K562 (cell line): ENCODE measurements at regions not wholly inside any gene's neighbourhood (a gene's known extent, or its start where the extent isn't known, plus 50 kb on each side); places are given as distances from the start of the nearest gene placed in this dataset.

Source experiments
- ATAC-seq: fragments of 200-7000 bp; cut with Tn5 transposase; 3 replicates; pipeline ENCODE4 v1.9.1; 2020; ENCODE audit warnings: moderate library complexity
- BruUV-seq: library from RNA; stranded (reverse); fragments of 400-500 nt; replicated peaks from 2 replicates; lab custom pipeline; 2021; lab: Mats Ljungman, UMichigan
- CTCF ChIA-PET: fragments of 300-600 bp; formaldehyde crosslinking; extraction: SDS; loops from one replicate; lab custom pipeline; 2021; ENCODE audit warnings: low intra/inter-chr PET ratio; lab: Yijun Ruan, JAX
- POLR2A ChIA-PET: fragments of 300-600, 350-650 bp; sonication (Branson Sonifier 250); formaldehyde crosslinking; extraction: SDS; loops from one replicate; lab custom pipeline; 2021; ENCODE audit warnings: antibody characterized with exemption, inconsistent platforms; lab: Yijun Ruan, JAX
- DNase-seq, 4 experiments: peaks; one replicate each; pipeline versions ENCODE4 v3.0.0 to v3.0.0-alpha.2; 2011 to 2018; ENCODE audit warnings: low spot score in 3 of 4, mixed read lengths in 3 of 4; ENCODE audit errors: extremely low read depth in 1 of 4
- FAIRE-seq: peaks from 2 replicates; lab custom pipeline; 2011; peaks lifted over from hg19 to GRCh38; lab: Jason Lieb, UNC
- H2AFZ ChIP-seq: 2 replicates; pipeline ENCODE4 v1.6.0; 2011; ENCODE audit warnings: low read depth, low read length, control low read depth, inconsistent platforms
- H3K27ac ChIP-seq: fragments of 200-600 bp; 3 replicates; pipeline ENCODE4 v1.8.0; 2011; ENCODE audit warnings: low read depth, mild to moderate bottlenecking, control low read depth, inconsistent platforms, low read length, moderate library complexity, mixed read lengths; ENCODE audit errors: extremely low read depth
- H3K27me3 ChIP-seq, 2 experiments: fragments of 300-600 bp in 1 of 2; 2 replicates in 1 of 2; 3 replicates in 1 of 2; pipeline versions ENCODE4 v1.6.0 to v1.8.0; 2011; ENCODE audit warnings: inconsistent platforms in 2 of 2, low read length in 2 of 2, mild to moderate bottlenecking in 1 of 2, mixed read lengths in 1 of 2, moderate library complexity in 1 of 2; ENCODE audit not compliant: control insufficient read depth in 2 of 2, insufficient read depth in 2 of 2
- H3K36me3 ChIP-seq: fragments of 300-600 bp; 3 replicates; pipeline ENCODE4 v1.8.0; 2011; ENCODE audit warnings: mild to moderate bottlenecking, low read length, inconsistent platforms; ENCODE audit not compliant: control insufficient read depth, insufficient read depth
- H3K4me1 ChIP-seq, 2 experiments: fragments of 200-600 bp in 1 of 2; replicated peaks in 1 of 2; 2 replicates in 1 of 2; 3 replicates in 1 of 2; pipeline versions ENCODE4 v1.5.1 to v1.8.0; 2011; ENCODE audit warnings: inconsistent platforms in 2 of 2, low read length in 2 of 2, mild to moderate bottlenecking in 1 of 2, mixed read lengths in 1 of 2, moderate library complexity in 1 of 2; ENCODE audit not compliant: control insufficient read depth in 2 of 2, insufficient read depth in 2 of 2
- H3K4me2 ChIP-seq: 2 replicates; pipeline ENCODE4 v1.6.1; 2011; ENCODE audit warnings: low read length, control low read depth, inconsistent platforms, mixed read lengths; ENCODE audit not compliant: insufficient read depth
- H3K4me3 ChIP-seq: fragments of 200-600 bp; sonication (generic), shearing (Covaris generic); 2 replicates; pipeline ENCODE4 v1.5.1; 2016; ENCODE audit warnings: control low read depth, inconsistent platforms
- H3K79me2 ChIP-seq: fragments of 200-600 bp; 3 replicates; pipeline ENCODE4 v1.8.0; 2011; ENCODE audit warnings: low read length, inconsistent platforms; ENCODE audit not compliant: control insufficient read depth, insufficient read depth
- H3K9ac ChIP-seq, 2 experiments: 2 replicates each; pipeline versions ENCODE4 v1.6.0 to v1.6.1; 2011; ENCODE audit warnings: low read depth in 2 of 2, low read length in 2 of 2, control low read depth in 1 of 2, inconsistent platforms in 1 of 2, mild to moderate bottlenecking in 1 of 2, mixed read lengths in 1 of 2; ENCODE audit not compliant: insufficient read depth in 1 of 2
- H3K9me1 ChIP-seq: one replicate; pipeline ENCODE4 v1.6.0; 2011; ENCODE audit warnings: inconsistent platforms, mild to moderate bottlenecking, low read length, moderate library complexity; ENCODE audit not compliant: control insufficient read depth, insufficient read depth
- H3K9me3 ChIP-seq: replicated peaks from 2 replicates; pipeline ENCODE4 v1.5.1; 2011; ENCODE audit warnings: low read depth, low read length, inconsistent platforms; ENCODE audit not compliant: control insufficient read depth, insufficient read depth
- H4K20me1 ChIP-seq: replicated peaks from 2 replicates; pipeline ENCODE4 v1.6.1; 2011; ENCODE audit warnings: low read length, inconsistent platforms, mixed read lengths; ENCODE audit not compliant: control insufficient read depth, insufficient read depth
- ATF1 ChIP-seq, 2 experiments: fragments of 450-650 bp in 1 of 2; IDR thresholded peaks; 2 replicates each; pipeline ENCODE4 v1.6.1; 2016; ENCODE audit warnings: missing compliant biosample characterization in 1 of 2, missing genetic modification characterization in 1 of 2
- ELK1 ChIP-seq: sonication (generic); formaldehyde crosslinking; IDR thresholded peaks from 2 replicates; pipeline ENCODE4 v1.8.1; 2022; ENCODE audit warnings: missing genetic modification reagents
- ETV1 ChIP-seq: fragments of 450-650 bp; conservative IDR thresholded peaks from 2 replicates; pipeline ENCODE4 v1.6.1; 2016; ENCODE audit warnings: missing genetic modification characterization, control low read depth, low read depth, missing compliant biosample characterization
- NCOA1 ChIP-seq: fragments of 450-650 bp; IDR thresholded peaks from 2 replicates; pipeline ENCODE4 v1.6.1; 2016; ENCODE audit warnings: low read depth
- STAT5A ChIP-seq: IDR thresholded peaks from 2 replicates; pipeline ENCODE4 v1.6.1; 2012; ENCODE audit warnings: low read length, inconsistent platforms, borderline replicate concordance
- WGBS: fragments of 100-300 bp; shearing (Covaris generic); methylation state at CpG from one replicate; pipeline ENCODE4 v1.1.6; 2016; ENCODE audit warnings: low coverage, mixed read lengths; ENCODE audit not compliant: insufficient coverage; ENCODE audit errors: missing lambda C conversion rate; 5-methylcytosine and 5-hydroxymethylcytosine counted together
- in situ Hi-C: fragments of 300-500 bp; cut with MboI; formaldehyde crosslinking; loops from 4 replicates; pipeline ENCODE4 v1.15.0; 2018; ENCODE audit warnings: inconsistent platforms, mixed read lengths
- intact Hi-C: fragments of 100-400 bp; cut with micrococcal nuclease; formaldehyde crosslinking; loops from 2 replicates; pipeline ENCODE4 v1.14.2; 2022
- TF ChIP-seq, protein P1 (sequence below): sonication (generic); formaldehyde crosslinking; IDR thresholded peaks from 2 replicates; pipeline ENCODE4 v1.8.0; 2022; ENCODE audit warnings: mild to moderate bottlenecking, missing genetic modification reagents
- TF ChIP-seq, protein P2 (sequence below): fragments of 250-450 bp; sonication (Bioruptor Pico); IDR thresholded peaks from 2 replicates; pipeline ENCODE4 v1.4.0; 2020

DNA sequence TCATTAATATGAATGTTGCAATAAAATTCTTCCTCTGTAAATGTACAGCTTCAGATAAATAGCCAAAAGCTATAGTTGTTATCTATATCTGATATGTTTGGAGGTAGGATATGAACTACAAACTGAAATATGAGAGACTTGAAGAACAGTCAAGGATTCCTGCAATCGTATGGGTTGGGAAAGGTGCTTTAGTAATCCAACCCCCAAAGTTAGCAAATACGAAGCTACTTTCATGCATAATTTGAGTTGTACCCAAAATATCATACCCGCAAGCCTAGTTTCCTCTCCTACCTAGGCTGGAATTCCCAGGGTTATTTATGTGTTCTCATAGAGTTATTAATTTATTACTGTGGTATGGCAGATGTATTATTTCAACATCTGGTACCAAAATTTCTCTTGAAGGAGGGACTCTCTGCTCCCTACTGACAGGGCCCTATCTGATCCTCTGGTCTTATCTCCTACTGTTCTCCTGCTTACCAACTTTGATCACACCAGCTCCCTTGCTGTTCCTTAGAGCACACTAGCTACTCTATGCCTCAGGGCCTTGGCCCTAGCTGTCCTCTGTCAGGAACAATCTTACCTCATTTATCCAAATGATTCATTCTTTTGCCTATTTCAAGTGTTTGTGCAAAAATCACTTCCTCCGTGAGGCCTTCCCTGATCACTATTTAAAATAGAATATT, 140.4 kb upstream of the CCDC54 start:
- Histone ChIP-seq H3K9me3 (no peaks in the 10 kb centered on the region), H3K27ac (no peak overlapping the region), H3K4me3 (no peak overlapping the region), H4K20me1 (no peaks in the 10 kb centered on the region), H3K79me2 (no peaks in the 10 kb centered on the region), H3K9ac (no peak overlapping the region), H3K36me3 (no peaks in the 10 kb centered on the region), H2AFZ (no peak overlapping the region), H3K4me1 (peaks cover 0 to 12% of the 10 kb centered on the region in 2 experiments; a peak in 3 of 5 replicates), H3K4me2 (no peak overlapping the region), H3K27me3 (no peaks in the 10 kb centered on the region; a peak in 1 of 5 replicates), H3K9me1 (no peaks in the 10 kb centered on the region)
- BruUV-seq = no TSS peak
- WGBS = 17% methylated on average over 4 of the region's 4 CpGs
- no peak for ATAC-seq
- POLR2A ChIA-PET = no interaction called here
- DNase-seq = peak in 1 of 4 experiments; percentile 2
- in situ Hi-C loops (no loop called here), intact Hi-C loops (loop anchor here (2.0 to 10.0 kb wide), 7 partner anchors 184 to 1248 kb away; no protein-coding TSS in a partner anchor)
- FAIRE-seq = no peak
- CTCF ChIA-PET = no interaction called here
- TF ChIP-seq, protein P1, sequence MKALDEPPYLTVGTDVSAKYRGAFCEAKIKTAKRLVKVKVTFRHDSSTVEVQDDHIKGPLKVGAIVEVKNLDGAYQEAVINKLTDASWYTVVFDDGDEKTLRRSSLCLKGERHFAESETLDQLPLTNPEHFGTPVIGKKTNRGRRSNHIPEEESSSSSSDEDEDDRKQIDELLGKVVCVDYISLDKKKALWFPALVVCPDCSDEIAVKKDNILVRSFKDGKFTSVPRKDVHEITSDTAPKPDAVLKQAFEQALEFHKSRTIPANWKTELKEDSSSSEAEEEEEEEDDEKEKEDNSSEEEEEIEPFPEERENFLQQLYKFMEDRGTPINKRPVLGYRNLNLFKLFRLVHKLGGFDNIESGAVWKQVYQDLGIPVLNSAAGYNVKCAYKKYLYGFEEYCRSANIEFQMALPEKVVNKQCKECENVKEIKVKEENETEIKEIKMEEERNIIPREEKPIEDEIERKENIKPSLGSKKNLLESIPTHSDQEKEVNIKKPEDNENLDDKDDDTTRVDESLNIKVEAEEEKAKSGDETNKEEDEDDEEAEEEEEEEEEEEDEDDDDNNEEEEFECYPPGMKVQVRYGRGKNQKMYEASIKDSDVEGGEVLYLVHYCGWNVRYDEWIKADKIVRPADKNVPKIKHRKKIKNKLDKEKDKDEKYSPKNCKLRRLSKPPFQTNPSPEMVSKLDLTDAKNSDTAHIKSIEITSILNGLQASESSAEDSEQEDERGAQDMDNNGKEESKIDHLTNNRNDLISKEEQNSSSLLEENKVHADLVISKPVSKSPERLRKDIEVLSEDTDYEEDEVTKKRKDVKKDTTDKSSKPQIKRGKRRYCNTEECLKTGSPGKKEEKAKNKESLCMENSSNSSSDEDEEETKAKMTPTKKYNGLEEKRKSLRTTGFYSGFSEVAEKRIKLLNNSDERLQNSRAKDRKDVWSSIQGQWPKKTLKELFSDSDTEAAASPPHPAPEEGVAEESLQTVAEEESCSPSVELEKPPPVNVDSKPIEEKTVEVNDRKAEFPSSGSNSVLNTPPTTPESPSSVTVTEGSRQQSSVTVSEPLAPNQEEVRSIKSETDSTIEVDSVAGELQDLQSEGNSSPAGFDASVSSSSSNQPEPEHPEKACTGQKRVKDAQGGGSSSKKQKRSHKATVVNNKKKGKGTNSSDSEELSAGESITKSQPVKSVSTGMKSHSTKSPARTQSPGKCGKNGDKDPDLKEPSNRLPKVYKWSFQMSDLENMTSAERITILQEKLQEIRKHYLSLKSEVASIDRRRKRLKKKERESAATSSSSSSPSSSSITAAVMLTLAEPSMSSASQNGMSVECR (CRISPR knock-in tag) = no peak
- TF ChIP-seq, protein P2, sequence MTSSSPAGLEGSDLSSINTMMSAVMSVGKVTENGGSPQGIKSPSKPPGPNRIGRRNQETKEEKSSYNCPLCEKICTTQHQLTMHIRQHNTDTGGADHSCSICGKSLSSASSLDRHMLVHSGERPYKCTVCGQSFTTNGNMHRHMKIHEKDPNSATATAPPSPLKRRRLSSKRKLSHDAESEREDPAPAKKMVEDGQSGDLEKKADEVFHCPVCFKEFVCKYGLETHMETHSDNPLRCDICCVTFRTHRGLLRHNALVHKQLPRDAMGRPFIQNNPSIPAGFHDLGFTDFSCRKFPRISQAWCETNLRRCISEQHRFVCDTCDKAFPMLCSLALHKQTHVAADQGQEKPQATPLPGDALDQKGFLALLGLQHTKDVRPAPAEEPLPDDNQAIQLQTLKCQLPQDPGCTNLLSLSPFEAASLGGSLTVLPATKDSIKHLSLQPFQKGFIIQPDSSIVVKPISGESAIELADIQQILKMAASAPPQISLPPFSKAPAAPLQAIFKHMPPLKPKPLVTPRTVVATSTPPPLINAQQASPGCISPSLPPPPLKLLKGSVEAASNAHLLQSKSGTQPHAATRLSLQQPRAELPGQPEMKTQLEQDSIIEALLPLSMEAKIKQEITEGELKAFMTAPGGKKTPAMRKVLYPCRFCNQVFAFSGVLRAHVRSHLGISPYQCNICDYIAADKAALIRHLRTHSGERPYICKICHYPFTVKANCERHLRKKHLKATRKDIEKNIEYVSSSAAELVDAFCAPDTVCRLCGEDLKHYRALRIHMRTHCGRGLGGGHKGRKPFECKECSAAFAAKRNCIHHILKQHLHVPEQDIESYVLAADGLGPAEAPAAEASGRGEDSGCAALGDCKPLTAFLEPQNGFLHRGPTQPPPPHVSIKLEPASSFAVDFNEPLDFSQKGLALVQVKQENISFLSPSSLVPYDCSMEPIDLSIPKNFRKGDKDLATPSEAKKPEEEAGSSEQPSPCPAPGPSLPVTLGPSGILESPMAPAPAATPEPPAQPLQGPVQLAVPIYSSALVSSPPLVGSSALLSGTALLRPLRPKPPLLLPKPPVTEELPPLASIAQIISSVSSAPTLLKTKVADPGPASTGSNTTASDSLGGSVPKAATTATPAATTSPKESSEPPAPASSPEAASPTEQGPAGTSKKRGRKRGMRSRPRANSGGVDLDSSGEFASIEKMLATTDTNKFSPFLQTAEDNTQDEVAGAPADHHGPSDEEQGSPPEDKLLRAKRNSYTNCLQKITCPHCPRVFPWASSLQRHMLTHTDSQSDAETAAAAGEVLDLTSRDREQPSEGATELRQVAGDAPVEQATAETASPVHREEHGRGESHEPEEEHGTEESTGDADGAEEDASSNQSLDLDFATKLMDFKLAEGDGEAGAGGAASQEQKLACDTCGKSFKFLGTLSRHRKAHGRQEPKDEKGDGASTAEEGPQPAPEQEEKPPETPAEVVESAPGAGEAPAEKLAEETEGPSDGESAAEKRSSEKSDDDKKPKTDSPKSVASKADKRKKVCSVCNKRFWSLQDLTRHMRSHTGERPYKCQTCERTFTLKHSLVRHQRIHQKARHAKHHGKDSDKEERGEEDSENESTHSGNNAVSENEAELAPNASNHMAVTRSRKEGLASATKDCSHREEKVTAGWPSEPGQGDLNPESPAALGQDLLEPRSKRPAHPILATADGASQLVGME (CRISPR knock-in tag) = no peak
- TF ChIP-seq ETV1 (tag) (no peak), ELK1 (CRISPR knock-in tag) (no peak), ATF1 (CRISPR knock-in tag; IDR thresholded peaks at IDR 0.05) (no peak), ATF1 (tag; IDR thresholded peaks at IDR 0.05) (no peak), STAT5A (no peak), NCOA1 (no peak)
- TF ChIP-seq, all 486 proteins: peak for 0
